ENCODE measurements at regions not wholly inside any gene's neighbourhood (a gene's known extent, or its start where the extent isn't known, plus 50 kb on each side); places are given as distances from the start of the nearest gene placed in this dataset.

- H3K4me1 Mint-ChIP-seq (ENCODE audit: low read depth), result no peaks in the 10 kb centered on the region
- DNase-seq, result no peak
- no peaks in the 10 kb centered on the region for H3K27me3 Mint-ChIP-seq (ENCODE audit: low read depth)
- ATAC-seq, result no peak
- H3K4me3 Mint-ChIP-seq, result no peak overlapping the region
- peaks cover 10% of the 10 kb centered on the region for H3K9me3 Mint-ChIP-seq
- H3K36me3 Mint-ChIP-seq (ENCODE audit: insufficient read depth), result no peaks in the 10 kb centered on the region
These were observed 733.6 kb upstream of the TBX3 start for GRCh38 chr12:115417610-115418009.

GRCh38 chr12:115416869-115417268 lies 732.9 kb upstream of the TBX3 start:
- Mint-ChIP-seq H3K27me3 (ENCODE audit: low read depth) (no peaks in the 10 kb centered on the region), H3K4me3 (no peak overlapping the region), H3K36me3 (ENCODE audit: insufficient read depth) (no peaks in the 10 kb centered on the region), H3K9me3 (peaks cover 10% of the 10 kb centered on the region), H3K4me1 (ENCODE audit: low read depth) (no peaks in the 10 kb centered on the region)
- DNase-seq (no peak), ATAC-seq (no peak)

DNA sequence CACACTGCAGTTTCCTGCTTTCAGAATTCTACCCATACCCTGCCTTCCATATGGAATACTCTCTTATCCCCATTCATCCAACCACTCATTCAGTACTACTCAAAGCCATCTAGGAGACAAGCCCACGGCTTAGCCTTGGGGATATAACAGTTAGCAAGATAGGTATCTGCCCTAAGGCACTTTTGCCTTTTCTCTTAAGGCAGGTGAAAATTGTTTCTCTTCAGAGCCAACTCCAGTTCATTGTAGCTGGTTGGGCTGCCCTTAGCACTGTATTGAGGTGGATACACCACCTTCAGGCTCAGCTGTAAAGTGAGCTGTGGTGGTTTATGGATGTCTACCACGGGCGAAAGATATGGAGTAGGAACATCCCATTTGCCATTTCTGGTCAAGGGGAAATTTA lies 729.7 kb upstream of the TBX3 start:
- Mint-ChIP-seq H3K27me3 (ENCODE audit: low read depth) (no peaks in the 10 kb centered on the region), H3K4me1 (ENCODE audit: low read depth) (no peaks in the 10 kb centered on the region), H3K4me3 (no peak overlapping the region), H3K36me3 (ENCODE audit: insufficient read depth) (no peaks in the 10 kb centered on the region), H3K9me3 (peaks cover 10% of the 10 kb centered on the region)
- no peak for ATAC-seq
- no peak for DNase-seq

GRCh38 chr12:115412831-115413230 lies 728.9 kb upstream of the TBX3 start:
- Mint-ChIP-seq H3K36me3 (ENCODE audit: insufficient read depth) (no peaks in the 10 kb centered on the region), H3K27me3 (ENCODE audit: low read depth) (no peaks in the 10 kb centered on the region), H3K9me3 (peaks cover 10% of the 10 kb centered on the region), H3K4me3 (no peak overlapping the region), H3K4me1 (ENCODE audit: low read depth) (no peaks in the 10 kb centered on the region)
- no peak for ATAC-seq
- DNase-seq, result no peak

- no peak for DNase-seq
- Mint-ChIP-seq H3K4me3 (no peak overlapping the region), H3K9me3 (no peaks in the 10 kb centered on the region), H3K27me3 (ENCODE audit: low read depth) (no peaks in the 10 kb centered on the region), H3K36me3 (ENCODE audit: insufficient read depth) (no peaks in the 10 kb centered on the region), H3K4me1 (ENCODE audit: low read depth) (no peaks in the 10 kb centered on the region)
- ATAC-seq, result no peak
These were observed 727.1 kb upstream of the TBX3 start for GRCh38 chr12:115411121-115411520.

DNA sequence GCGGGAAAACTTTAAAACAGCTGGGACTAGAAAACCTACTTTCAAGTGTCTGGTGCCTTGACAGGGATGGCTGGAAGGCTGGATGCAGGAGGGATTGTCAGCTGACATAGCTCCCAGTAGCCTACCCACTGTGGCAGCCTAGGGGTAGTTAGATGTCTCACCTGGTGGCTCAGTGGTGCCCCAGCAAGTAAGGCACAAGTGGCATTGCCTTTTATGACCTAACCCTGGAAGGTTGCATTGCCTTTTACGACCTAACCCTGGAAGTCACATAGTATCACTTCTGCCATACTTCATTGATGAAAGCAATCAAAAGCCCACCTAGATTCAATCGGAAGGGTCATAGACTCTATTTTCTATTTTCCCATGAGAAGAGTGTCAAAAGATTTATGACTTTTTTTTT lies 724.7 kb upstream of the TBX3 start:
- Mint-ChIP-seq H3K36me3 (ENCODE audit: insufficient read depth) (no peaks in the 10 kb centered on the region), H3K27me3 (ENCODE audit: low read depth) (no peaks in the 10 kb centered on the region), H3K4me1 (ENCODE audit: low read depth) (no peaks in the 10 kb centered on the region), H3K9me3 (peaks cover 4% of the 10 kb centered on the region), H3K4me3 (no peak overlapping the region)
- ATAC-seq (no peak), DNase-seq (no peak)

- no peak for ATAC-seq
- no peak for DNase-seq
- Mint-ChIP-seq H3K9me3 (peaks cover 4% of the 10 kb centered on the region), H3K4me3 (no peak overlapping the region), H3K36me3 (ENCODE audit: insufficient read depth) (no peaks in the 10 kb centered on the region), H3K27me3 (ENCODE audit: low read depth) (no peaks in the 10 kb centered on the region), H3K4me1 (ENCODE audit: low read depth) (no peaks in the 10 kb centered on the region)
These were observed 723.7 kb upstream of the TBX3 start for GRCh38 chr12:115407723-115408122.

DNA sequence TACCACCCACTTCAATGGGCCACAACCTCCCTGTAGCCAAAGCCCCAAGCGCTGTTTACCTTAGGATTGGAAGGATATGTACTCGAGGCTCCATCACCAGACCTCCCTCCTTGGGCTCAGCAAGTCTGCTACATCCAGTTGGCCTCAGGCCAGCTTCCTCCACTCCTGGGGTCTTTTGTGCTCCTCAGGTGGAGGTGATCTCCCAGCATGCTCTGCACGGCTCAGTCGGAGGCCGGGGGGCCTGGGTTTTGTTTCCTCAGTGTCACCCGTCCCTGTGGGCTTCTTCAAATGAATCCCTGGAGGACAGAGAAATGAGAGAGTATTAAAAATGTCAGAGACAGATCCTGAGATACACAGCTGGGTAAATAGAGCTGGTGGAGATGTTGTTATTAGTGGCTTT lies 723.1 kb upstream of the TBX3 start:
- Mint-ChIP-seq H3K4me1 (ENCODE audit: low read depth) (no peaks in the 10 kb centered on the region), H3K4me3 (no peak overlapping the region), H3K36me3 (ENCODE audit: insufficient read depth) (no peaks in the 10 kb centered on the region), H3K9me3 (peaks cover 8% of the 10 kb centered on the region), H3K27me3 (ENCODE audit: low read depth) (no peaks in the 10 kb centered on the region)
- DNase-seq (no peak), ATAC-seq (no peak)

DNA sequence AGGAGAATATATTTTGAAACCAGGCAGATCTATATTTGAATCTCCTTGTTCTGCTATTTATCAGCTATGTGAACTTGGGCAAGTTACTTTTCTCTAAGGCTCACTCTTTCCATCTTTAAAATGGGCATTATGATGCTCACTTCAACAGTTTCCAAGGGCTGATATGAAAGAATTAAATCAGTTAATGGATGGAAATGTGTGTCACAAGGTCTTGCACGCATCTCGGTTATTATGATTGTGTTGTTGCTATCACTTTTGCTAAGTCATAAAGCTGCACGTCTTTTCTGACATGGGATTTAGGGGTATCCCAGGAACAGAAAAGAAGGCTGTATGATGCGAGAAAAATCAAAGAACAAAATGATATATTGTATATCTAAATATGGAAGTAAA lies 721.5 kb upstream of the TBX3 start:
- H3K36me3 Mint-ChIP-seq (ENCODE audit: insufficient read depth), result no peaks in the 10 kb centered on the region
- no peak for ATAC-seq
- no peak overlapping the region for H3K4me3 Mint-ChIP-seq
- DNase-seq, result no peak
- H3K4me1 Mint-ChIP-seq (ENCODE audit: low read depth), result no peaks in the 10 kb centered on the region
- peaks cover 8% of the 10 kb centered on the region for H3K9me3 Mint-ChIP-seq
- H3K27me3 Mint-ChIP-seq (ENCODE audit: low read depth), result no peaks in the 10 kb centered on the region

- no peaks in the 10 kb centered on the region for H3K4me1 Mint-ChIP-seq (ENCODE audit: low read depth)
- DNase-seq (no peak), ATAC-seq (no peak)
- no peaks in the 10 kb centered on the region for H3K36me3 Mint-ChIP-seq (ENCODE audit: insufficient read depth)
- no peak overlapping the region for H3K4me3 Mint-ChIP-seq
- peaks cover 8% of the 10 kb centered on the region for H3K9me3 Mint-ChIP-seq
- H3K27me3 Mint-ChIP-seq (ENCODE audit: low read depth), result no peaks in the 10 kb centered on the region
These were observed 720.9 kb upstream of the TBX3 start for GRCh38 chr12:115404761-115405470.

GRCh38 chr12:115403689-115404088 lies 719.7 kb upstream of the TBX3 start:
- Mint-ChIP-seq H3K9me3 (peaks cover 8% of the 10 kb centered on the region), H3K4me3 (no peak overlapping the region), H3K27me3 (ENCODE audit: low read depth) (no peaks in the 10 kb centered on the region), H3K4me1 (ENCODE audit: low read depth) (no peaks in the 10 kb centered on the region), H3K36me3 (ENCODE audit: insufficient read depth) (no peaks in the 10 kb centered on the region)
- ATAC-seq (no peak), DNase-seq (no peak)

- Mint-ChIP-seq H3K9me3 (peaks cover 8% of the 10 kb centered on the region), H3K4me3 (no peak overlapping the region), H3K27me3 (ENCODE audit: low read depth) (no peaks in the 10 kb centered on the region), H3K36me3 (ENCODE audit: insufficient read depth) (no peaks in the 10 kb centered on the region), H3K4me1 (ENCODE audit: low read depth) (no peaks in the 10 kb centered on the region)
- no peak for DNase-seq
- ATAC-seq, result no peak
These were observed 719.3 kb upstream of the TBX3 start for GRCh38 chr12:115403253-115403652.

DNA sequence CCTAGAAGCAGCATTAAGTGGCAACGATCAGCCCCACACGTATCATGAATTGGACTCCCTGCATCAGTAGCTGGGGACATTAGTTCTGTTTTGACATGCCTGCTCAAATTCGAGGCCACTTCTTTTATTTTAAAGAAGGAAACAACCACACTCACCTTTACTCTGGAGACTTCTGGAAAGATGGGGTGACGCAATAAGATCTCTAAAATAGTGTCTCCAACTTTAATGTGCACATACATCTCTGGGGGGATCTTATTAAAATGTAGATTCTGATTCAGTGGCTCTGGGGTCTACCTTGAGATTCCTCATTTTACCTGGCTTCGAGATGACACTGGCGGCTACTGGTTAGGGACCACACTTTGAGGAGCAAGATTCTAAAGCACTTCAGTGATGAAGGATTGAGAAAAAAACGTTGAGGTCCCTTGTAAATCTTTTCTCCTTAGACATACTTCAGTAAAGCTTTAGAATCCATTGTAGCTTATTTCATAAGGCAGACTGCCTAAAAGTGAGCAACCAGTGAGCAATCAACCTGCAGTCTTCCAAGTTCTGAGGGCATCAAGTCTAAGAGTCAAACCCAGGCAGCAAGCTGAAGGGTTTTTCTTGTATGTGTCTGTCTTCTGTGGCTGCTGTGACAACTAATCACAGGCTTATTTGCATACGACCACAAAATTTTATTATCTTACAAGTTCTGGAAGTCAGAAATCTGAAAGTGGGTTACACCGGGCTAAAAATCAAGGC lies 718.6 kb upstream of the TBX3 start:
- ATAC-seq, result no peak
- Mint-ChIP-seq H3K9me3 (peaks cover 10% of the 10 kb centered on the region), H3K4me1 (ENCODE audit: low read depth) (no peaks in the 10 kb centered on the region), H3K27me3 (ENCODE audit: low read depth) (no peaks in the 10 kb centered on the region), H3K4me3 (no peak overlapping the region), H3K36me3 (ENCODE audit: insufficient read depth) (no peaks in the 10 kb centered on the region)
- no peak for DNase-seq

- no peaks in the 10 kb centered on the region for H3K36me3 Mint-ChIP-seq (ENCODE audit: insufficient read depth)
- H3K9me3 Mint-ChIP-seq, result peaks cover 17% of the 10 kb centered on the region
- no peak for ATAC-seq
- H3K4me1 Mint-ChIP-seq (ENCODE audit: low read depth), result no peaks in the 10 kb centered on the region
- no peak overlapping the region for H3K4me3 Mint-ChIP-seq
- no peak for DNase-seq
- no peaks in the 10 kb centered on the region for H3K27me3 Mint-ChIP-seq (ENCODE audit: low read depth)
These were observed 717.8 kb upstream of the TBX3 start for GRCh38 chr12:115401761-115402160.

- H3K4me1 Mint-ChIP-seq (ENCODE audit: low read depth), result no peaks in the 10 kb centered on the region
- ATAC-seq, result no peak
- H3K27me3 Mint-ChIP-seq (ENCODE audit: low read depth), result no peaks in the 10 kb centered on the region
- no peaks in the 10 kb centered on the region for H3K36me3 Mint-ChIP-seq (ENCODE audit: insufficient read depth)
- H3K4me3 Mint-ChIP-seq, result no peak overlapping the region
- peaks cover 23% of the 10 kb centered on the region for H3K9me3 Mint-ChIP-seq
- DNase-seq, result no peak
These were observed 716.0 kb upstream of the TBX3 start for GRCh38 chr12:115400011-115400410.
